ENCODE measurements at regions not wholly inside any gene's neighbourhood (a gene's known extent, or its start where the extent isn't known, plus 50 kb on each side); places are given as distances from the start of the nearest gene placed in this dataset.

GRCh38 chr18:78875778-78876650 is 103.6 kb upstream of the SALL3 start:
- DNase-seq (ENCODE audit: low spot score) = no peak
- Histone ChIP-seq H3K27ac (ENCODE audit: low read depth, low read length, poor library complexity, severe bottlenecking) (no peak overlapping the region), H3K9me3 (ENCODE audit: low read length) (no peaks in the 10 kb centered on the region), H3K36me3 (ENCODE audit: insufficient read depth, low read length) (no peaks in the 10 kb centered on the region), H4K20me1 (ENCODE audit: insufficient read depth, low read length) (no peaks in the 10 kb centered on the region), H3K4me3 (ENCODE audit: low read depth, low read length, poor library complexity, severe bottlenecking) (no peak overlapping the region), H3K4me2 (ENCODE audit: low read length) (no peak overlapping the region), H2AFZ (ENCODE audit: low read length) (no peak overlapping the region), H3K9me2 (ENCODE audit: insufficient read depth, low read length) (no peaks in the 10 kb centered on the region), H3K4me1 (ENCODE audit: insufficient read depth, low read length, poor library complexity, severe bottlenecking) (no peaks in the 10 kb centered on the region), H3K79me2 (ENCODE audit: insufficient read depth, low read depth, low read length) (no peaks in the 10 kb centered on the region)
- ChIA-PET CTCF (ENCODE audit: unreplicated experiment) (no interaction called here), POLR2A (interaction anchor here (0.6 kb wide), 1 partner anchor 181 kb away, joined by 5 read pairs; no protein-coding TSS in a partner anchor)
- intact Hi-C loops (cut with micrococcal nuclease; ENCODE audit: unreplicated experiment) = loop anchor here (10.0 kb wide), 1 partner anchor 369 kb away; no protein-coding TSS in a partner anchor
- TF ChIP-seq EZH2phosphoT487 (IDR thresholded peaks at IDR 0.05; ENCODE audit: borderline replicate concordance, low read depth, low read length) (no peak), CTCF (conservative IDR thresholded peaks at IDR 0.05; ENCODE audit: low read length) (0 out of 2 replicates have a peak, but pooled peaks have one; percentile 2)
- BruUV-seq (replicated peaks) = no TSS peak

GRCh38 chr18:78876868-78877267 is 102.8 kb upstream of the SALL3 start:
- H3K27ac ChIP-seq (ENCODE audit: low read depth, low read length, poor library complexity, severe bottlenecking) = no peak overlapping the region
- H2AFZ ChIP-seq (ENCODE audit: low read length) = no peak overlapping the region
- TF ChIP-seq CTCF (conservative IDR thresholded peaks at IDR 0.05; ENCODE audit: low read length) = no peak
- no peak for TF ChIP-seq EZH2phosphoT487 (IDR thresholded peaks at IDR 0.05; ENCODE audit: borderline replicate concordance, low read depth, low read length)
- CTCF ChIA-PET (ENCODE audit: unreplicated experiment) = no interaction called here
- no peak overlapping the region for H3K4me2 ChIP-seq (ENCODE audit: low read length)
- H3K4me3 ChIP-seq (ENCODE audit: low read depth, low read length, poor library complexity, severe bottlenecking) = no peak overlapping the region
- no peaks in the 10 kb centered on the region for H3K36me3 ChIP-seq (ENCODE audit: insufficient read depth, low read length)
- H3K4me1 ChIP-seq (ENCODE audit: insufficient read depth, low read length, poor library complexity, severe bottlenecking) = no peaks in the 10 kb centered on the region
- no peak for DNase-seq (ENCODE audit: low spot score)
- no peaks in the 10 kb centered on the region for H3K9me2 ChIP-seq (ENCODE audit: insufficient read depth, low read length)
- intact Hi-C loops (cut with micrococcal nuclease; ENCODE audit: unreplicated experiment) = loop anchor here (10.0 kb wide), 1 partner anchor 368 kb away; no protein-coding TSS in a partner anchor
- no peaks in the 10 kb centered on the region for H3K79me2 ChIP-seq (ENCODE audit: insufficient read depth, low read depth, low read length)
- no peaks in the 10 kb centered on the region for H4K20me1 ChIP-seq (ENCODE audit: insufficient read depth, low read length)
- H3K9me3 ChIP-seq (ENCODE audit: low read length) = no peaks in the 10 kb centered on the region
- POLR2A ChIA-PET = interaction anchor here (0.6 kb wide), 1 partner anchor 415 kb away, joined by 3 read pairs; no protein-coding TSS in a partner anchor
- no TSS peak for BruUV-seq (replicated peaks)

GRCh38 chr18:78878335-78878734 is 101.3 kb upstream of the SALL3 start:
- H3K9me3 ChIP-seq (ENCODE audit: low read length) = no peaks in the 10 kb centered on the region
- ChIA-PET POLR2A (no interaction called here), CTCF (ENCODE audit: unreplicated experiment) (no interaction called here)
- H2AFZ ChIP-seq (ENCODE audit: low read length) = no peak overlapping the region
- H3K4me1 ChIP-seq (ENCODE audit: insufficient read depth, low read length, poor library complexity, severe bottlenecking) = no peaks in the 10 kb centered on the region
- H4K20me1 ChIP-seq (ENCODE audit: insufficient read depth, low read length) = no peaks in the 10 kb centered on the region
- no peak for TF ChIP-seq EZH2phosphoT487 (IDR thresholded peaks at IDR 0.05; ENCODE audit: borderline replicate concordance, low read depth, low read length)
- no peak for TF ChIP-seq CTCF (conservative IDR thresholded peaks at IDR 0.05; ENCODE audit: low read length)
- intact Hi-C loops (cut with micrococcal nuclease; ENCODE audit: unreplicated experiment) = loop anchor here (10.0 kb wide), 1 partner anchor 366 kb away; no protein-coding TSS in a partner anchor
- H3K4me2 ChIP-seq (ENCODE audit: low read length) = no peak overlapping the region
- no peaks in the 10 kb centered on the region for H3K36me3 ChIP-seq (ENCODE audit: insufficient read depth, low read length)
- no peak overlapping the region for H3K4me3 ChIP-seq (ENCODE audit: low read depth, low read length, poor library complexity, severe bottlenecking)
- no TSS peak for BruUV-seq (replicated peaks)
- H3K27ac ChIP-seq (ENCODE audit: low read depth, low read length, poor library complexity, severe bottlenecking) = no peak overlapping the region
- H3K79me2 ChIP-seq (ENCODE audit: insufficient read depth, low read depth, low read length) = no peaks in the 10 kb centered on the region
- no peak for DNase-seq (ENCODE audit: low spot score)
- no peaks in the 10 kb centered on the region for H3K9me2 ChIP-seq (ENCODE audit: insufficient read depth, low read length)
